NCI-H1105 treated with DMSO at 0.1 percent for 48 hours (cell line): ENCODE measurements at regions not wholly inside any gene's neighbourhood (a gene's known extent, or its start where the extent isn't known, plus 50 kb on each side); places are given as distances from the start of the nearest gene placed in this dataset.

Experiments used
- DNase-seq: peaks from one replicate; lab custom pipeline; 2025; lab: John Stamatoyannopoulos, UW

- DNase-seq: no peak
Measured at GRCh38 chr9:115615821-115616665, 498.1 kb upstream of the TNC start.

GRCh38 chr9:115616666-115617239 lies 498.8 kb upstream of the TNC start:
- DNase-seq: no peak

GRCh38 chr9:115625251-115625650 lies 507.3 kb upstream of the TNC start:
- no peak for DNase-seq

- no peak for DNase-seq
Measured at GRCh38 chr9:115625954-115626353, 508.0 kb upstream of the TNC start.

GRCh38 chr9:115627511-115627910 lies 509.6 kb upstream of the TNC start:
- no peak for DNase-seq

- DNase-seq: no peak
Measured at GRCh38 chr9:115628426-115628825, 510.5 kb upstream of the TNC start.

GRCh38 chr9:115629879-115630840 lies 512.2 kb upstream of the TNC start:
- no peak for DNase-seq

GRCh38 chr9:115632391-115632790 lies 514.4 kb upstream of the TNC start:
- DNase-seq: no peak

GRCh38 chr9:115633104-115633503 lies 515.1 kb upstream of the TNC start:
- no peak for DNase-seq

- no peak for DNase-seq
Measured at GRCh38 chr9:115635680-115636383, 517.8 kb upstream of the PAPPA start.

- DNase-seq: no peak
Measured at GRCh38 chr9:115636596-115636995, 517.0 kb upstream of the PAPPA start.

GRCh38 chr9:115637661-115638060 lies 515.9 kb upstream of the PAPPA start:
- no peak for DNase-seq

GRCh38 chr9:115640887-115641286 lies 512.7 kb upstream of the PAPPA start:
- no peak for DNase-seq

GRCh38 chr9:115642285-115642684 lies 511.3 kb upstream of the PAPPA start:
- DNase-seq: no peak

- DNase-seq: no peak
Measured at GRCh38 chr9:115643948-115644727, 509.5 kb upstream of the PAPPA start.

GRCh38 chr9:115649991-115650472 lies 503.6 kb upstream of the PAPPA start:
- DNase-seq: no peak

GRCh38 chr9:115650768-115651167 lies 502.8 kb upstream of the PAPPA start:
- no peak for DNase-seq

GRCh38 chr9:115651461-115651860 lies 502.1 kb upstream of the PAPPA start:
- no peak for DNase-seq

GRCh38 chr9:115653171-115653606 lies 500.4 kb upstream of the PAPPA start:
- DNase-seq: no peak

GRCh38 chr9:115657695-115658094 lies 495.9 kb upstream of the PAPPA start:
- DNase-seq: no peak

GRCh38 chr9:115665519-115665918 lies 488.1 kb upstream of the PAPPA start:
- no peak for DNase-seq
